ENCODE measurements at regions not wholly inside any gene's neighbourhood (a gene's known extent, or its start where the extent isn't known, plus 50 kb on each side); places are given as distances from the start of the nearest gene placed in this dataset.

GRCh38 chrX:76538860-76539259, 111.3 kb downstream of the MAGEE1 start:
- no peak for TF ChIP-seq CTCF (IDR thresholded peaks at IDR 0.05)
- no peak for TF ChIP-seq POLR2AphosphoS5 (IDR thresholded peaks at IDR 0.05; ENCODE audit: insufficient read depth in 1 of 2, low read depth in 1 of 2)
